DOHH2 (cell line): ENCODE measurements at regions not wholly inside any gene's neighbourhood (a gene's known extent, or its start where the extent isn't known, plus 50 kb on each side); places are given as distances from the start of the nearest gene placed in this dataset.

Experiments
- H3F3A ChIP-seq: fragments of 200-600 bp; sonication (generic), shearing (Covaris generic); 2 replicates; pipeline ENCODE4 v1.6.0; 2016; ENCODE audit warnings: antibody characterized with exemption, mild to moderate bottlenecking; ENCODE audit not compliant: control insufficient read depth, insufficient read depth
- H3K27ac ChIP-seq: fragments of 200-600 bp; sonication (generic); 2 replicates; pipeline ENCODE4 v1.5.1; 2014; ENCODE audit warnings: low read depth, mild to moderate bottlenecking, low read length, moderate library complexity
- H3K27me3 ChIP-seq: fragments of 200-600 bp; sonication (generic); 2 replicates; pipeline ENCODE4 v1.6.1; 2014; ENCODE audit warnings: mild to moderate bottlenecking, low read length, mixed read lengths; ENCODE audit not compliant: control insufficient read depth
- H3K36me3 ChIP-seq: fragments of 200-600 bp; sonication (generic); 2 replicates; pipeline ENCODE4 v1.6.1; 2014; ENCODE audit warnings: mild to moderate bottlenecking, low read length, moderate library complexity, mixed read lengths; ENCODE audit not compliant: control insufficient read depth
- H3K4me1 ChIP-seq: fragments of 200-600 bp; sonication (generic); 2 replicates; pipeline ENCODE4 v1.6.1; 2014; ENCODE audit warnings: mild to moderate bottlenecking, low read length, mixed read lengths; ENCODE audit not compliant: control insufficient read depth
- H3K4me2 ChIP-seq: fragments of 200-600 bp; sonication (generic); 2 replicates; pipeline ENCODE4 v1.6.0; 2014; ENCODE audit warnings: mild to moderate bottlenecking, low read length, moderate library complexity
- H3K4me3 ChIP-seq: fragments of 200-600 bp; sonication (generic); 2 replicates; pipeline ENCODE4 v1.5.1; 2014; ENCODE audit warnings: mild to moderate bottlenecking, low read length, mixed read lengths
- H3K79me2 ChIP-seq: fragments of 200-600 bp; sonication (generic); 2 replicates; pipeline ENCODE4 v1.6.1; 2014; ENCODE audit warnings: mild to moderate bottlenecking, low read length, mixed read lengths; ENCODE audit not compliant: control insufficient read depth
- H3K9me2 ChIP-seq: fragments of 200-600 bp; sonication (generic); replicated peaks from 2 replicates; pipeline ENCODE4 v1.6.1; 2014; ENCODE audit warnings: mild to moderate bottlenecking, low read length, mixed read lengths; ENCODE audit not compliant: control insufficient read depth
- H3K9me3 ChIP-seq: fragments of 200-600 bp; sonication (generic); 2 replicates; pipeline ENCODE4 v1.6.1; 2014; ENCODE audit warnings: antibody characterized with exemption, low read length, mixed read lengths; ENCODE audit not compliant: control insufficient read depth, insufficient read depth
- H4K20me1 ChIP-seq: fragments of 200-600 bp; sonication (generic); 2 replicates; pipeline ENCODE4 v1.6.0; 2014; ENCODE audit warnings: low read depth, mild to moderate bottlenecking, antibody characterized with exemption, low read length, moderate library complexity; ENCODE audit not compliant: control insufficient read depth, insufficient read depth
- CTCF ChIP-seq: fragments of 200-600 bp; sonication (generic); IDR thresholded peaks from one replicate; pipeline ENCODE4 v1.5.1; 2014; ENCODE audit warnings: antibody characterized with exemption, mild to moderate bottlenecking, low read depth, low read length; ENCODE audit not compliant: poor library complexity, severe bottlenecking
- EZH2phosphoT487 ChIP-seq: fragments of 200-600 bp; sonication (generic); IDR thresholded peaks from 2 replicates; pipeline ENCODE4 v1.6.1; 2017; ENCODE audit warnings: borderline replicate concordance, mild to moderate bottlenecking, antibody characterized with exemption, low read length, moderate library complexity, mixed read lengths

GRCh38 chr3:34668915-34669314, 870.5 kb downstream of the PDCD6IP start:
- H3F3A ChIP-seq = no peaks in the 10 kb centered on the region
- H3K4me2 ChIP-seq = no peak overlapping the region
- H3K4me1 ChIP-seq = no peaks in the 10 kb centered on the region
- H3K36me3 ChIP-seq = no peaks in the 10 kb centered on the region
- H3K4me3 ChIP-seq = no peak overlapping the region
- no peak for TF ChIP-seq CTCF
- no peak for TF ChIP-seq EZH2phosphoT487
- H3K9me2 ChIP-seq = no peaks in the 10 kb centered on the region
- H4K20me1 ChIP-seq = no peaks in the 10 kb centered on the region
- H3K9me3 ChIP-seq = no peaks in the 10 kb centered on the region
- H3K79me2 ChIP-seq = no peaks in the 10 kb centered on the region
- no peaks in the 10 kb centered on the region for H3K27me3 ChIP-seq
- H3K27ac ChIP-seq = no peak overlapping the region

- Histone ChIP-seq H3K36me3 (no peaks in the 10 kb centered on the region), H4K20me1 (no peaks in the 10 kb centered on the region), H3F3A (no peaks in the 10 kb centered on the region), H3K79me2 (no peaks in the 10 kb centered on the region), H3K4me1 (no peaks in the 10 kb centered on the region), H3K27me3 (no peaks in the 10 kb centered on the region), H3K27ac (no peak overlapping the region), H3K4me2 (no peak overlapping the region), H3K9me2 (no peaks in the 10 kb centered on the region), H3K9me3 (no peaks in the 10 kb centered on the region), H3K4me3 (no peak overlapping the region)
- TF ChIP-seq CTCF (no peak), EZH2phosphoT487 (no peak)
These were observed 871.1 kb downstream of the PDCD6IP start for GRCh38 chr3:34669490-34669889.

- no peak overlapping the region for H3K27ac ChIP-seq
- H3K4me1 ChIP-seq = no peaks in the 10 kb centered on the region
- H3K4me3 ChIP-seq = no peak overlapping the region
- H4K20me1 ChIP-seq = no peaks in the 10 kb centered on the region
- no peaks in the 10 kb centered on the region for H3K79me2 ChIP-seq
- H3K36me3 ChIP-seq = no peaks in the 10 kb centered on the region
- H3F3A ChIP-seq = no peaks in the 10 kb centered on the region
- no peaks in the 10 kb centered on the region for H3K27me3 ChIP-seq
- no peak overlapping the region for H3K4me2 ChIP-seq
- no peak for TF ChIP-seq CTCF
- TF ChIP-seq EZH2phosphoT487 = no peak
- H3K9me3 ChIP-seq = peaks cover 4% of the 10 kb centered on the region; the same call in 1 of the 2 replicates
- no peaks in the 10 kb centered on the region for H3K9me2 ChIP-seq
These were observed 877.1 kb downstream of the PDCD6IP start for GRCh38 chr3:34675383-34676120.
